HL-60 (cell line): ENCODE measurements at regions not wholly inside any gene's neighbourhood (a gene's known extent, or its start where the extent isn't known, plus 50 kb on each side); places are given as distances from the start of the nearest gene placed in this dataset.

Source experiments
- DNase-seq, 2 experiments: peaks; one replicate each; pipeline ENCODE4 v3.0.0-alpha.2; 2010 to 2020; ENCODE audit warnings: low read depth in 1 of 2, low spot score in 1 of 2
- H3K27ac ChIP-seq: fragments of 250-450 bp; sonication (Bioruptor Pico); replicated peaks from 2 replicates; pipeline ENCODE4 v1.5.1; 2020; ENCODE audit warnings: mild to moderate bottlenecking, moderate library complexity
- H3K27me3 ChIP-seq: fragments of 250-450 bp; sonication (Bioruptor Pico); 2 replicates; pipeline ENCODE4 v1.5.1; 2021; ENCODE audit warnings: mild to moderate bottlenecking, moderate library complexity; ENCODE audit not compliant: insufficient read depth, poor library complexity, severe bottlenecking
- H3K4me3 ChIP-seq: replicated peaks from 2 replicates; pipeline ENCODE4 v1.5.1; 2011; ENCODE audit warnings: mild to moderate bottlenecking, control low read depth, low read length; ENCODE audit not compliant: insufficient read depth
- CTCF ChIP-seq: IDR thresholded peaks from one replicate; pipeline ENCODE4 v1.5.1; 2011; ENCODE audit warnings: low read length, control low read depth, inconsistent platforms; ENCODE audit not compliant: insufficient read depth
- GABPA ChIP-seq: IDR thresholded peaks from 2 replicates; pipeline ENCODE4 v1.6.1; 2012; ENCODE audit warnings: low read depth
- POLR2AphosphoS5 ChIP-seq: IDR thresholded peaks from 2 replicates; pipeline ENCODE4 v1.6.1; 2012; ENCODE audit warnings: low read depth
- REST ChIP-seq: IDR thresholded peaks from 2 replicates; pipeline ENCODE4 v1.6.1; 2012; ENCODE audit warnings: low read depth; ENCODE audit not compliant: insufficient replicate concordance
- SPI1 ChIP-seq: IDR thresholded peaks from 2 replicates; pipeline ENCODE4 v1.6.1; 2012; ENCODE audit warnings: low read depth, mild to moderate bottlenecking, borderline replicate concordance

GRCh38 chr5:103851091-103851490 is 288.5 kb upstream of the NUDT12 start:
- Histone ChIP-seq H3K27ac (no peak overlapping the region), H3K4me3 (no peak overlapping the region), H3K27me3 (no peaks in the 10 kb centered on the region)
- no peak for DNase-seq
- TF ChIP-seq SPI1 (no peak), POLR2AphosphoS5 (no peak), GABPA (no peak), REST (no peak), CTCF (no peak)

DNA sequence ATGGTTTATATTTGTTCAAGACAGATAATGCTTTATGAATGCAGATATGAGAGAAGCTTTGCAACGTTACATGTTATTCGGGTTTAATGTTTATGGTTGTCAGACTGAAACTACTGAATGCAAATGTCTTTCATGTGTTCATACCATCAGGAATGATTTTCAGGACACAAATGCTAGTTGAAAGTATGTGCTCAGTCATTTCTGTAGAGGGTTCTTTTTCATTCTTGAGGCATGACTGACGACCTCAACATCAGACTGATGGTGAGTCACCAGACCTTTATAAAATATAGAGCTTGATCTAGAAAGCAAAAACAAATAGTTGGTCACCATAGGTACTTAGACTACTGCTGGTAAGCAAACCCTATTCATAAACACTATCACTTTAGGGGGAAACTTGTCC is 287.3 kb upstream of the NUDT12 start:
- no peak for TF ChIP-seq GABPA
- no peak for TF ChIP-seq POLR2AphosphoS5
- no peak for TF ChIP-seq SPI1
- no peak for TF ChIP-seq REST
- TF ChIP-seq CTCF, result no peak
- Histone ChIP-seq H3K4me3 (no peak overlapping the region), H3K27me3 (no peaks in the 10 kb centered on the region), H3K27ac (no peak overlapping the region)
- no peak for DNase-seq

DNA sequence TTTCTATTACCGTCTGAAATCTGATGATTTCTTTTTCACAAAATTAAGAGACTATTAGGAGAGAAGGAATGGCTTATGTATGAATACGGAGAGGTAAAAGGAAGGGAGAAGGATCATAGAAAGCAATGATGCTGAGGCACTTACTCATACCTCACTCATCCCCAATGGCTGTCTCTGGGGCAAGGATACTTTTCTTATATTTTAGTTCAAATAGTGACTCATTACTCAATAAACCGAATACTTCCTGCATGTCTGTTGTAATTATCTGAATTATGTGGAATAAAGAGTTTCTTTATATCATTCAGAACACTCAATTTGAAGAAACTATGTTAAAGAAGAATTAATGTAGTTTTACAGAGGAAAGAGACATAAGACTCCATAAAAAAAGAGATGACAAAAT is 284.5 kb upstream of the NUDT12 start:
- H3K4me3 ChIP-seq, result no peak overlapping the region
- H3K27me3 ChIP-seq, result no peaks in the 10 kb centered on the region
- no peak overlapping the region for H3K27ac ChIP-seq
- no peak for DNase-seq
- TF ChIP-seq SPI1, result no peak
- no peak for TF ChIP-seq CTCF
- TF ChIP-seq REST, result no peak
- TF ChIP-seq POLR2AphosphoS5, result no peak
- TF ChIP-seq GABPA, result no peak
